ENCODE measurements at regions not wholly inside any gene's neighbourhood (a gene's known extent, or its start where the extent isn't known, plus 50 kb on each side); places are given as distances from the start of the nearest gene placed in this dataset.

DNA sequence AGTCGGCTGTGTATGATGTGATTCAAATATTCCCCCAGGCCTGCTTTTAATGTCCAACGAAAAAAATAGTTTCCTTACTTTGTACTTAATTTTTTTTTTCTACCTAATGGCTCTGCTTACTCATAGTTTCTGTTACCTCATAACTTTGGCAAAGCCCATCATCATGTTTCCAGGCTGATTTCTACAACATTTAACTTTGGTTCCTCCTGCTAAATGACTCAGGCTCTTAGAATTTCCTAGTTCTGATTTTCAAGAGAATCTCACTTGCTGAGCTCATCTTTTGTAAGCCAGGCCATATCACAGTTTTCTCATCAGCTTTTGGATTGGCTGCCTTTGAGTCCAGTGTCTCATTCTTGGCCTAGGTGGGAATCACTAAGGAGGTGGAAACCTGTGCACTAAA, 323.1 kb downstream of the HDGFL1 start:
- H3K4me3 ChIP-seq = no peak overlapping the region
- no peaks in the 10 kb centered on the region for H3K27me3 ChIP-seq (replicated peaks)
- peak overlapping the region; percentile 88 for H3K27ac ChIP-seq
- peaks cover 13% of the 10 kb centered on the region for H3K4me1 ChIP-seq (replicated peaks)
- H3K36me3 ChIP-seq = no peaks in the 10 kb centered on the region
- DNase-seq (ENCODE audit: low read depth in 1 of 2, low spot score in 2 of 2) = peak; percentile 37 to 74
- H3K9me3 ChIP-seq (replicated peaks) = no peaks in the 10 kb centered on the region

DNA sequence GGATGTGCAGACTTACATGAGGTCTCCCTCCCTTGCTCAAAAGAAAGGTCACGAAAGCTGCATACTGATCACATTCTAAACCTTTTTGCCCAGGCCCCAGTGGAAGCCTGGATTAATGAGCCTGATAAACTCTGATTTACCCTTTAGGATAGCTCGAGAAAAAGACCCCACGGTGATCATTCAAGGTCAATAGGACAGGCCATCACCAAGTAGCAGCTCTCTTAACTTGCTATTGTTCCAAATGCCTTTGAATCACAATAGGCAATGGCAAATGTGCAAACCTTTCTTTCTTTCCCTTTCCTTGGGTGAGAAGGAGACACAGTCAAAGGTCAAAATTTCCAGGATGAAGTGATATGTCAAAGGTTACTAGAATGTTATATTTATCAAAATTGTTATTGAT, 327.3 kb downstream of the HDGFL1 start:
- peaks cover 13% of the 10 kb centered on the region for H3K4me1 ChIP-seq (replicated peaks)
- no peaks in the 10 kb centered on the region for H3K27me3 ChIP-seq (replicated peaks)
- no peaks in the 10 kb centered on the region for H3K9me3 ChIP-seq (replicated peaks)
- DNase-seq (ENCODE audit: low read depth in 1 of 2, low spot score in 2 of 2) = no peak
- H3K4me3 ChIP-seq = no peak overlapping the region
- no peaks in the 10 kb centered on the region for H3K36me3 ChIP-seq
- H3K27ac ChIP-seq = no peak overlapping the region

- H3K27me3 ChIP-seq (replicated peaks) = no peaks in the 10 kb centered on the region
- no peak overlapping the region for H3K4me3 ChIP-seq
- H3K4me1 ChIP-seq (replicated peaks) = no peaks in the 10 kb centered on the region
- no peaks in the 10 kb centered on the region for H3K36me3 ChIP-seq
- H3K9me3 ChIP-seq (replicated peaks) = no peaks in the 10 kb centered on the region
- no peak overlapping the region for H3K27ac ChIP-seq
- no peak for DNase-seq (ENCODE audit: low read depth in 1 of 2, low spot score in 2 of 2)
Observed at GRCh38 chr6:22899426-22899825, 330.1 kb downstream of the HDGFL1 start.

- Histone ChIP-seq H3K27ac (no peak overlapping the region), H3K27me3 (replicated peaks) (no peaks in the 10 kb centered on the region), H3K9me3 (replicated peaks) (no peaks in the 10 kb centered on the region), H3K4me3 (no peak overlapping the region), H3K4me1 (replicated peaks) (0 out of 2 replicates have a peak, but pooled peaks cover 2% of the 10 kb centered on the region), H3K36me3 (no peaks in the 10 kb centered on the region)
- DNase-seq (ENCODE audit: low read depth in 1 of 2, low spot score in 2 of 2) = no peak
Observed at GRCh38 chr6:22903826-22904225, 334.5 kb downstream of the HDGFL1 start.

DNA sequence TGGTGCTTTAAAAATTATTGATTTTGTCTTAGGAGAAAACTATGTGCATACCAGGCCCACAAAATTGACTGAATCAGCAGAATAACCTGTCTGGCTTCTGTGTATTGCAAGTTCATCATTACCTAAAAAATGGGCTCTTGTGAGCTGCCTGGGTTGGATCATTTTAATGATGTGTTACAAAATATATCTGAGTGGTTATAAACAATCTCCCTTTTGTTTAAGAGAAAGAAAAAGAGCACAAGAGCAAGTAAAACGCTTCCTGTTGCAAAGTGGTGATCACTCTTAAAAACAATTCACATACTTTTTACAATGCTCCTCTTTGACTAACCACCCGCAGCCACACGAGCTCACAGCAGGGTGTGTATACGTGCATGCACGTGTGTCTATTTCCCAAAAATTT, 335.1 kb downstream of the HDGFL1 start:
- Histone ChIP-seq H3K9me3 (replicated peaks) (no peaks in the 10 kb centered on the region), H3K27ac (no peak overlapping the region), H3K36me3 (no peaks in the 10 kb centered on the region), H3K27me3 (replicated peaks) (no peaks in the 10 kb centered on the region), H3K4me3 (no peak overlapping the region), H3K4me1 (replicated peaks) (0 out of 2 replicates have a peak, but pooled peaks cover 2% of the 10 kb centered on the region)
- peak in 1 of 2 experiments; percentile 21 for DNase-seq (ENCODE audit: low read depth in 1 of 2, low spot score in 2 of 2)

GRCh38 chr6:22906091-22906549, 336.8 kb downstream of the HDGFL1 start:
- H3K36me3 ChIP-seq = no peaks in the 10 kb centered on the region
- no peaks in the 10 kb centered on the region for H3K9me3 ChIP-seq (replicated peaks)
- peak in 1 of 2 experiments; percentile 41 for DNase-seq (ENCODE audit: low read depth in 1 of 2, low spot score in 2 of 2)
- 0 out of 2 replicates have a peak, but pooled peaks cover 2% of the 10 kb centered on the region for H3K4me1 ChIP-seq (replicated peaks)
- H3K4me3 ChIP-seq = no peak overlapping the region
- no peaks in the 10 kb centered on the region for H3K27me3 ChIP-seq (replicated peaks)
- no peak overlapping the region for H3K27ac ChIP-seq

GRCh38 chr6:22907085-22907484, 337.7 kb downstream of the HDGFL1 start:
- 0 out of 2 replicates have a peak, but pooled peaks cover 2% of the 10 kb centered on the region for H3K4me1 ChIP-seq (replicated peaks)
- DNase-seq (ENCODE audit: low read depth in 1 of 2, low spot score in 2 of 2) = no peak
- no peaks in the 10 kb centered on the region for H3K27me3 ChIP-seq (replicated peaks)
- no peaks in the 10 kb centered on the region for H3K9me3 ChIP-seq (replicated peaks)
- no peaks in the 10 kb centered on the region for H3K36me3 ChIP-seq
- H3K4me3 ChIP-seq = no peak overlapping the region
- no peak overlapping the region for H3K27ac ChIP-seq

DNA sequence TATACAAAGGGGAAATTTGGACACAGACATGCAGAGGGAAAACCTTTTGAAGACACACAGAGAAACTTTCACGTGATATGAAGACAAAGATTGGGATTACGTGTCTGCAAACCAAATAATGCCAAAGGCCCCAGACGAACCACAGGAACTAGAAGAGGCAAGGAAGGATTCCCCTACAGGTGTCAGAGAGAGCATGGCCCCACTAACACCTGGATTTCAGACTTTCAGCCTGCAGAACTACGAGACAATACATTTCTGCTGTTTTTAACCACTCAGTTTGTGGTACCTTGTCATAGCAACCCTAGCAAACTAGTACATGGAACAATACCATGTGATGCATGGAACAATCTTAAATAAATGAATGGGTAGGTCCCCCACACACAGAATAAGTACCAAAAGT, 341.0 kb downstream of the HDGFL1 start:
- Histone ChIP-seq H3K27me3 (replicated peaks) (no peaks in the 10 kb centered on the region), H3K4me1 (replicated peaks) (no peaks in the 10 kb centered on the region)
- no peak for DNase-seq (ENCODE audit: low read depth in 1 of 2, low spot score in 2 of 2)

DNA sequence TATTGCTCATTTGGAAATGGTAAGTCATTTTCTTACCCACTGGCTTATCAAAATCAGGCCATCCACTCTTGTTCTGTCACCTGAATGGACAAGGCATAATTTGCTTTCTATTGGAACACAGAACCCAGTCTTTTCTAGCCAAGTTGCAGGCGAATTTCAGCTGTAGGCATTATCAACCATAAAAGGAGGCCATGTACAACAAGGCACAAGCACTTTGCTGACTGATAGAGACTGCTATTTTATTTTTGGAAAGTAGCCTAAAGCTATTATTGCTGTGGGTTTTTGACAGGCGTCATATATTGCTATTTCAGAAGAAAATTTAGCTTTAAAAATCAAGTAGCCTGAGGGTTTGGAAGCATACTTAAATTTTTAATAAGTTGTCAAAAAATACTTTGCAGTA, 344.2 kb downstream of the HDGFL1 start:
- Histone ChIP-seq H3K36me3 (no peaks in the 10 kb centered on the region), H3K4me3 (no peak overlapping the region)
- no peak for DNase-seq (ENCODE audit: low read depth in 1 of 2, low spot score in 2 of 2)

More for the DNA sequence above, 341.0 kb downstream of the HDGFL1 start:
- H3K27ac ChIP-seq = no peak overlapping the region
- no peaks in the 10 kb centered on the region for H3K9me3 ChIP-seq (replicated peaks)
- no peaks in the 10 kb centered on the region for H3K36me3 ChIP-seq
- H3K4me3 ChIP-seq = no peak overlapping the region

DNA sequence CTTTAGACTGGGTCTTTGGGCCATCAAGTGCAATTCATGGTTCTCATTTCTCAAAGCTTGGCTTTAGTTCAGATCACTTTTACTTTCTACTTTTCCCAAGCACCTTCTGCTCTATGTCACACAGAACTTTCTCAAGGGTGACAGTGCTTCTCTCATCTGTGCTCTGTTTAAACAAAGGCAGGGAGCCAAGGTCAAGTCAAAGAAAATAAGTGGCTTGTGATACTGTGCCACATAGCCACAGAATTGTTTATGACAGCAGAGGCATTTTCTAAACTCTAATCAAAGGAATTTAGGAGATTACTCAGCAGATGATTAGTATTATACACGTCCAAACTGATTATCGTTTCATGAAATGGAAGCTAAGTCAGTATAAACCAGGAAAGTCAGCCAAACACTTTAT, 348.0 kb downstream of the HDGFL1 start:
- Histone ChIP-seq H3K9me3 (replicated peaks) (no peaks in the 10 kb centered on the region), H3K27ac (no peak overlapping the region)
- no peak for DNase-seq (ENCODE audit: low read depth in 1 of 2, low spot score in 2 of 2)

More for the DNA sequence above, 344.2 kb downstream of the HDGFL1 start:
- Histone ChIP-seq H3K9me3 (replicated peaks) (no peaks in the 10 kb centered on the region), H3K4me1 (replicated peaks) (no peaks in the 10 kb centered on the region), H3K27ac (no peak overlapping the region), H3K27me3 (replicated peaks) (no peaks in the 10 kb centered on the region)

DNA sequence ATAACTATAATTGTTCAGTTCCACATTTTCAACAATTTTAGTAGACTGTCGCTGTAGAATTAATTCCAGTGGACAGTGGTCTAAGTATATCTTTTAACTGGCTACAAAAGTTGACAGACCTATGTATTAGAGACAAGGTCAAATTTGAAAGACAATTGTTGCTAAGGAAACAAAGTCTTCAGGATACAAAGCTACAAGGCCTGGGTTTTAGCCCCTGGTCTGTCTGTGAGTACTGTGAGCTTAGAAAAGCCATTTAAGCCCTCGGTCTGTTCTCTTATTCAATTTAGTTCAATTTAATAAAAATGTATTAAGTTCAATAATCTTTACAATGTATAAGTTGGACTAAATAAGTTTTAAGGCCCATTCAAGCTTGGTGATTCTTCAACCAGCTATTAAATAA, 352.5 kb downstream of the HDGFL1 start:
- Histone ChIP-seq H3K9me3 (replicated peaks) (no peaks in the 10 kb centered on the region), H3K27me3 (replicated peaks) (no peaks in the 10 kb centered on the region), H3K4me3 (no peak overlapping the region), H3K27ac (no peak overlapping the region), H3K36me3 (no peaks in the 10 kb centered on the region), H3K4me1 (replicated peaks) (no peaks in the 10 kb centered on the region)
- no peak for DNase-seq (ENCODE audit: low read depth in 1 of 2, low spot score in 2 of 2)

More for the DNA sequence above, 348.0 kb downstream of the HDGFL1 start:
- Histone ChIP-seq H3K4me1 (replicated peaks) (no peaks in the 10 kb centered on the region), H3K27me3 (replicated peaks) (no peaks in the 10 kb centered on the region), H3K36me3 (no peaks in the 10 kb centered on the region), H3K4me3 (no peak overlapping the region)

DNA sequence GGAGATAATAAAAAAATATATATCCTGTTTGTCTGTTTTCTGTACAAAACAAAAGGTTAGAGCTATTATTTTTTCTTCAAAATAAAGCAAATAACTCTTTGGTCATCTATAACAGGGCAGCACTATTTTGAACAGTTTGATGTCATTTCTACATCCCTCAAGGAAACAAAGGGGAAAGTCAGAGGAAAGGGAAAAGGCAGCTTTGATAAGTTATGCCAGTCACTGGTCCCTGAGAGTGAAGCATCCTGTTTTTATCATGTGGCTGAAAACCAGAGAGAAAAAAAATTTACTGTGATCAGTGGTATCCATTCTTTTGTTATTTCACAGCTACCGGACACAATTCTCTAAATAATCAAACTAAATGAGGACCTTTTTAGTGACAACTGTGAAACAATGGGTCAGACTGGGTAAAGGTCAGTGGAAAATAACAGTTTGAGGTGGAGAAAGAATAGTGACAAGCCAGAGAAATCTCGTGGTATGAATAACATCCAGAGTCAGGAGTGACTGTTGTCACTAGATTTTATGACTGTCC, 356.0 kb downstream of the HDGFL1 start:
- Histone ChIP-seq H3K4me1 (replicated peaks) (no peaks in the 10 kb centered on the region), H3K36me3 (no peaks in the 10 kb centered on the region), H3K9me3 (replicated peaks) (no peaks in the 10 kb centered on the region), H3K4me3 (no peak overlapping the region), H3K27ac (no peak overlapping the region), H3K27me3 (replicated peaks) (no peaks in the 10 kb centered on the region)
- no peak for DNase-seq (ENCODE audit: low read depth in 1 of 2, low spot score in 2 of 2)

DNA sequence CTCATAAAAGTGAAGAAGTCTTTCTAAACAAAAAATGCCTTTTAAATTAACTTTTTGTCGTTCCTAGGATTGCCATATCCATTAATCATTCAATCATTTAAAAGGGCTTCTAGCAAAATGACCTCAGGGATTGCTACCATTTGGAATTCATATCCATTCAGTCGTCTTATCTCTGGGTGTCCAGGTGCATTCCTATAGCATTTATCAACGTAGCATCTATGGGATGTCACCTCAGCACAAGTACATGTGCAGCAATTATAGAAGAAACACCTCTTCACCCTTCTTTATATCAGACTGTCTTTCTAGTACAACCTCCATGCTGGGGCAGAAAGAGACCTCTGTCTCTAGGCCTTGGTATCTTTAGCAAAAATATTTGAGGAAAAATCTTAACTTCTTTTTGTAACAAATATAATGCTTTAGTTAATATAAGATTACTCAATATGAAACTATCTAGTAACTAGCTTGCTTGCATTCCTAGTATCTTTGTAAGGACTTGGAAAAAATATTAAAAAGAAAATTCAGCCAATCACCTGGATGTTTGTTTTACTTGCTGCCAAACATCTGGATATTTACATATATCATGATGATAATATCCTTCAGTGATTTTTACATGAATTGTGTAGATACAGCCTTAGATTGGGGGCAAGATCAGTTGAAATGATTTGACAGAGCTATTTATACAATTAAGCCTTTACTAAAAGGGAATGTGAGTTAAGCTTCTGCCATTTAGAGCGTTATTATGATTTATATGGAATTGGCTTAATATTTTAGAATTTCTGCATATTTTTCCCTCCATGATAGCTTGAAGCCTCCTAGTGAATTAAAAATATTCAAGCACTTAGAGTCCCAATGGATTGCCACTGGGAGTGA, 356.8 kb downstream of the HDGFL1 start:
- H3K4me3 ChIP-seq = no peak overlapping the region
- no peaks in the 10 kb centered on the region for H3K36me3 ChIP-seq
- no peak overlapping the region for H3K27ac ChIP-seq
- DNase-seq (ENCODE audit: low read depth in 1 of 2, low spot score in 2 of 2) = no peak
- H3K9me3 ChIP-seq (replicated peaks) = no peaks in the 10 kb centered on the region
- H3K27me3 ChIP-seq (replicated peaks) = no peaks in the 10 kb centered on the region
- H3K4me1 ChIP-seq (replicated peaks) = no peaks in the 10 kb centered on the region

DNA sequence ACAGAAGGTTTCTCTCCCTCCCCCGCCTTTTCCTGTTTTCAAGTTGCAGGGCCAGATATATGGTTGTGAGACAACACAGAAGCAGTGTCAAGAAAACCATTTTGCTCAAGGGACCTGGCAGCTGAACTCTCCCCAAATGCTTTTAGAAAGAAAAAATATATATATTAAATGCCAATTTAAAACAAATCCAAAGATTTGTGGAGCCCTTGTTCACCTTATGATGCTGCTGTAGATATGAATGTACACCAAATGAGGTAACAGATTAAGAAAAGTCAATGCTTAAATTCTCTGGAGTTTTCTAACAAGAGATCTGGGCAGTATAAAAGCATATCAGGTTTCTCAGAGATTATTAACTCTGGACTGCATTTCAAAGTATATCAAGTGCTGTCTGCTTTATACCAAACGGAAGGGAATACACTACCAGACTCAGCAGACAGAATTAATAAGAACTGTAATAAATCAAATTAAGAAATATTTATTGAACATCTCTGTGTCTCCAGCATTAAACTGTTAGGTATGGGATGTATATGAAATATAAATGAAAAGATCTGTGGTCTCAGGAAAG, 357.5 kb downstream of the HDGFL1 start:
- no peak overlapping the region for H3K27ac ChIP-seq

More for the DNA sequence above, 357.5 kb downstream of the HDGFL1 start:
- Histone ChIP-seq H3K4me1 (replicated peaks) (no peaks in the 10 kb centered on the region), H3K9me3 (replicated peaks) (no peaks in the 10 kb centered on the region), H3K36me3 (no peaks in the 10 kb centered on the region), H3K4me3 (no peak overlapping the region), H3K27me3 (replicated peaks) (no peaks in the 10 kb centered on the region)
- no peak for DNase-seq (ENCODE audit: low read depth in 1 of 2, low spot score in 2 of 2)

Data from SJSA1 (cell line).